NB4 (cell line): ENCODE measurements at regions not wholly inside any gene's neighbourhood (a gene's known extent, or its start where the extent isn't known, plus 50 kb on each side); places are given as distances from the start of the nearest gene placed in this dataset.

ENCODE experiments used
- CTCF ChIP-seq: IDR thresholded peaks from one replicate; pipeline ENCODE4 v1.5.1; 2012; ENCODE audit warnings: low read depth, low read length
- MAX ChIP-seq: IDR thresholded peaks from 2 replicates; pipeline ENCODE4 v1.6.1; 2011; ENCODE audit warnings: low read depth, low read length
- MYC ChIP-seq: IDR thresholded peaks from 2 replicates; pipeline ENCODE4 v1.6.1; 2011; ENCODE audit warnings: low read depth, low read length
- POLR2A ChIP-seq: IDR thresholded peaks from 2 replicates; pipeline ENCODE4 v1.6.1; 2011; ENCODE audit warnings: mild to moderate bottlenecking; ENCODE audit not compliant: insufficient read length; ENCODE audit errors: extremely low read depth

- TF ChIP-seq CTCF (peak; percentile 20), MYC (no peak), POLR2A (no peak), MAX (no peak)
Measured at GRCh38 chr4:67122029-67122428, 423.3 kb downstream of the CENPC start.
